ENCODE measurements at regions not wholly inside any gene's neighbourhood (a gene's known extent, or its start where the extent isn't known, plus 50 kb on each side); places are given as distances from the start of the nearest gene placed in this dataset.

GRCh38 chr5:34589832-34590231 lies 66.3 kb upstream of the RAI14 start:
- TF ChIP-seq, protein P1, sequence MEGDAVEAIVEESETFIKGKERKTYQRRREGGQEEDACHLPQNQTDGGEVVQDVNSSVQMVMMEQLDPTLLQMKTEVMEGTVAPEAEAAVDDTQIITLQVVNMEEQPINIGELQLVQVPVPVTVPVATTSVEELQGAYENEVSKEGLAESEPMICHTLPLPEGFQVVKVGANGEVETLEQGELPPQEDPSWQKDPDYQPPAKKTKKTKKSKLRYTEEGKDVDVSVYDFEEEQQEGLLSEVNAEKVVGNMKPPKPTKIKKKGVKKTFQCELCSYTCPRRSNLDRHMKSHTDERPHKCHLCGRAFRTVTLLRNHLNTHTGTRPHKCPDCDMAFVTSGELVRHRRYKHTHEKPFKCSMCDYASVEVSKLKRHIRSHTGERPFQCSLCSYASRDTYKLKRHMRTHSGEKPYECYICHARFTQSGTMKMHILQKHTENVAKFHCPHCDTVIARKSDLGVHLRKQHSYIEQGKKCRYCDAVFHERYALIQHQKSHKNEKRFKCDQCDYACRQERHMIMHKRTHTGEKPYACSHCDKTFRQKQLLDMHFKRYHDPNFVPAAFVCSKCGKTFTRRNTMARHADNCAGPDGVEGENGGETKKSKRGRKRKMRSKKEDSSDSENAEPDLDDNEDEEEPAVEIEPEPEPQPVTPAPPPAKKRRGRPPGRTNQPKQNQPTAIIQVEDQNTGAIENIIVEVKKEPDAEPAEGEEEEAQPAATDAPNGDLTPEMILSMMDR (IDR thresholded peaks at IDR 0.05; ENCODE audit: low read depth, low read length): no peak
- TF ChIP-seq POLR2A (IDR thresholded peaks at IDR 0.05; ENCODE audit: extremely low read depth, insufficient read length): no peak
